ENCODE measurements at regions not wholly inside any gene's neighbourhood (a gene's known extent, or its start where the extent isn't known, plus 50 kb on each side); places are given as distances from the start of the nearest gene placed in this dataset.
A peak's percentile ranks its signal among the peaks of the same experiment; 100 is the strongest.
"Not testable (repeated sequence)": the region's sequence is repeated elsewhere in the genome, so short reads cannot be mapped to it uniquely, and the experiment has no call there.

DNA sequence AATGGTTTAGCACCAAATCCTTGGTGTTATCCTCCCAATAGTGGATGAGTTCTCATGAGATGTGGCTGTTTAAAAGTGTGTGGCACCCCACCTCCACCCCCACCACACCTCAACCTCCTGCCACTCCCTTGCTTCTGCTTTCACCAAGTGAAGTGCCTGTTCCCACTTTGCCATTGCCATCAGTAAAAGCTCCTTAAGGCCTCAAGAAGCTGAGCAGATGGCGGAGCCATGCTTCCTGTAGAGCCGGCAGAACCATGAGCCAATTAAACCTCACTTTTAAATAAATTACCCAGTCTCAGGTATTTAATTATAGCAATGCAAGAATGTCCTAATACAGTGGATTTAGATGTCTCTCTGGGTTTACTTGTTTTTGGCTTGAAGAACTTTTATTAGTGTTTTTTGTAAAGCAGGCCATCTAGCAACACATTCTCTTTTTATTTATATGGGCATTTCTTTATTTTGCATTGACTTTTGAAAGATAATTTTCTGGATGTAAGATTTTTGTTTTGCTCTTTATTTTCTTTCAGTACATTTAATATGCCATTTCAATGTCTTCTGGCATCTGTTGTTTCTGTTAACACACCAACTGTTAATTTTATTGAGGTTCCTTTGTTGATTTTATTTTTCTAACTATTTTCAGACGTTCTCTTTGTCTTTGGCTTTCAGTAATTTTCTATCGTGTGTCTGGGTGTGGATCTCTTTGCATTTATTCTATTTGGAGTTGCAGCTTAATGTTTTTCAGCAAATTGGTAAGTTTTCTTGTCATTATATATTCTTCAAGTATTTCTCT, 724.5 kb upstream of the CNTN5 start:
- Histone ChIP-seq H3K27ac (ENCODE audit: low read depth, low read length) (no peak overlapping the region), H3K4me3 (ENCODE audit: low read depth, low read length) (no peak overlapping the region), H3K4me1 (ENCODE audit: control insufficient read depth, insufficient read depth, low read length) (no peaks in the 10 kb centered on the region), H3K36me3 (ENCODE audit: control insufficient read depth, insufficient read depth, low read length) (no peaks in the 10 kb centered on the region), H3K9me3 (ENCODE audit: control insufficient read depth, insufficient read depth, low read length) (no peaks in the 10 kb centered on the region), H3K27me3 (ENCODE audit: control insufficient read depth, insufficient read depth, low read length) (no peaks in the 10 kb centered on the region)
- DNase-seq (ENCODE audit: low read depth in 4 of 6, low spot score in 6 of 6) = peak in 2 of 6 donors; percentile 24 to 75
- no CpG with 5 or more reads among the region's 4 CpGs for WGBS (ENCODE audit: insufficient coverage)

GRCh38 chr11:98300719-98301118, 720.0 kb upstream of the CNTN5 start:
- no peaks in the 10 kb centered on the region for H3K36me3 ChIP-seq (ENCODE audit: control insufficient read depth, insufficient read depth, low read length)
- no peak overlapping the region for H3K27ac ChIP-seq (ENCODE audit: low read depth, low read length)
- no peaks in the 10 kb centered on the region for H3K27me3 ChIP-seq (ENCODE audit: control insufficient read depth, insufficient read depth, low read length)
- H3K4me1 ChIP-seq (ENCODE audit: control insufficient read depth, insufficient read depth, low read length) = no peaks in the 10 kb centered on the region
- no peaks in the 10 kb centered on the region for H3K9me3 ChIP-seq (ENCODE audit: control insufficient read depth, insufficient read depth, low read length)
- WGBS (ENCODE audit: insufficient coverage) = 94% methylated on average over 2 of the region's 3 CpGs
- no peak for DNase-seq (ENCODE audit: low read depth in 4 of 6, low spot score in 6 of 6)
- H3K4me3 ChIP-seq (ENCODE audit: low read depth, low read length) = no peak overlapping the region

- no peaks in the 10 kb centered on the region for H3K36me3 ChIP-seq (ENCODE audit: control insufficient read depth, insufficient read depth, low read length)
- no peaks in the 10 kb centered on the region for H3K27me3 ChIP-seq (ENCODE audit: control insufficient read depth, insufficient read depth, low read length)
- no peaks in the 10 kb centered on the region for H3K4me1 ChIP-seq (ENCODE audit: control insufficient read depth, insufficient read depth, low read length)
- H3K9me3 ChIP-seq (ENCODE audit: control insufficient read depth, insufficient read depth, low read length) = no peaks in the 10 kb centered on the region
- no CpG with 5 or more reads among the region's 1 CpG for WGBS (ENCODE audit: insufficient coverage)
- H3K4me3 ChIP-seq (ENCODE audit: low read depth, low read length) = no peak overlapping the region
- DNase-seq (ENCODE audit: low read depth in 4 of 6, low spot score in 6 of 6) = no peak
- no peak overlapping the region for H3K27ac ChIP-seq (ENCODE audit: low read depth, low read length)
Measured at GRCh38 chr11:98307827-98308491, 712.8 kb upstream of the CNTN5 start.

- DNase-seq (ENCODE audit: low read depth in 4 of 6, low spot score in 6 of 6); H3K27ac ChIP-seq (ENCODE audit: low read depth, low read length): not testable (repeated sequence)
- WGBS (ENCODE audit: insufficient coverage) = 87% methylated on average over 9 of the region's 12 CpGs
Measured at GRCh38 chr11:98330306-98330705, 690.4 kb upstream of the CNTN5 start.

DNA sequence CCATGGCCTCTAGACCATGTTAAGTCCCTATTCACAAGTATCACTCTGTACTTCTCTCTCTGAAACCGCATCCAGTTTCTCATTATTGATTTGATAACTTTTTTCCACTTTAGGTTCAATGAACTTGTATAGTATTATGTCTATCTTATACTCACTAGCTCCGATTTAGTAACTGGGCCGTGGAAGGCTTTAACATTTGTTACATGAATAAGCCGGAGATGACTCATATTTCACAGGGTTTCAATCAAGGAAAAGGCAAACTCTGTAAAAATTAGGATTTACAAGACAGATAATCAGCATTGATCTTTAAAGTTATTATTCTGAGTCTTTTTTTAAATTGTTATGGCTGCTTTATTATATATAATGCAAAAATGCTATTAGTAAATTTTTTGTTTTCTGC, 662.2 kb upstream of the CNTN5 start:
- H3K4me1 ChIP-seq (ENCODE audit: control insufficient read depth, insufficient read depth, low read length) = no peaks in the 10 kb centered on the region
- H3K4me3 ChIP-seq (ENCODE audit: low read depth, low read length) = no peak overlapping the region
- DNase-seq (ENCODE audit: low read depth in 4 of 6, low spot score in 6 of 6) = no peak
- no peaks in the 10 kb centered on the region for H3K9me3 ChIP-seq (ENCODE audit: control insufficient read depth, insufficient read depth, low read length)
- WGBS (ENCODE audit: insufficient coverage) = no CpG with 5 or more reads among the region's 4 CpGs
- H3K27me3 ChIP-seq (ENCODE audit: control insufficient read depth, insufficient read depth, low read length) = no peaks in the 10 kb centered on the region
- no peak overlapping the region for H3K27ac ChIP-seq (ENCODE audit: low read depth, low read length)
- no peaks in the 10 kb centered on the region for H3K36me3 ChIP-seq (ENCODE audit: control insufficient read depth, insufficient read depth, low read length)

More at GRCh38 chr11:98330306-98330705, 690.4 kb upstream of the CNTN5 start:
- not testable (repeated sequence) for H3K36me3 ChIP-seq (ENCODE audit: control insufficient read depth, insufficient read depth, low read length); H3K4me1 ChIP-seq (ENCODE audit: control insufficient read depth, insufficient read depth, low read length); H3K4me3 ChIP-seq (ENCODE audit: low read depth, low read length); H3K27me3 ChIP-seq (ENCODE audit: control insufficient read depth, insufficient read depth, low read length); H3K9me3 ChIP-seq (ENCODE audit: control insufficient read depth, insufficient read depth, low read length)

DNA sequence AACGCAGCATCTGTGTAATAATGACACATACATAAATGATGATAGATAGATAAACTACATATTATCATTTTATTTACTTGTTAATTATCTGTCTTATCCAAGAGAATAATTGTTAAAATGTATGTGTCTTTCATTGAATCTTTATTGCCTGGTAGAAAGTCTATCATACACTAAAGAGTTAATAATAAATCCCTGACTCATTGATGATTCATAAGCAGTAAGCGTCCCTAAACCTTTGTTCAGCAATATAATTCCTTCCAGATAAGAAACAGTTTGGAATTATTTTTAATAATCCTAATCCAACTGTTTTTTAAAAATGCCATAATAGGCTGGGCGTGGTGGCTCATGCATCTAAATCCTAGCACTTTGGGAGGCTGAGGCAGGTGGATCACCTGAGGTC, 655.6 kb upstream of the CNTN5 start:
- no peaks in the 10 kb centered on the region for H3K36me3 ChIP-seq (ENCODE audit: control insufficient read depth, insufficient read depth, low read length)
- no CpG with 5 or more reads among the region's 3 CpGs for WGBS (ENCODE audit: insufficient coverage)
- H3K9me3 ChIP-seq (ENCODE audit: control insufficient read depth, insufficient read depth, low read length) = no peaks in the 10 kb centered on the region
- H3K4me1 ChIP-seq (ENCODE audit: control insufficient read depth, insufficient read depth, low read length) = no peaks in the 10 kb centered on the region
- no peak overlapping the region for H3K27ac ChIP-seq (ENCODE audit: low read depth, low read length)
- no peaks in the 10 kb centered on the region for H3K27me3 ChIP-seq (ENCODE audit: control insufficient read depth, insufficient read depth, low read length)
- H3K4me3 ChIP-seq (ENCODE audit: low read depth, low read length) = no peak overlapping the region
- DNase-seq (ENCODE audit: low read depth in 4 of 6, low spot score in 6 of 6) = no peak

DNA sequence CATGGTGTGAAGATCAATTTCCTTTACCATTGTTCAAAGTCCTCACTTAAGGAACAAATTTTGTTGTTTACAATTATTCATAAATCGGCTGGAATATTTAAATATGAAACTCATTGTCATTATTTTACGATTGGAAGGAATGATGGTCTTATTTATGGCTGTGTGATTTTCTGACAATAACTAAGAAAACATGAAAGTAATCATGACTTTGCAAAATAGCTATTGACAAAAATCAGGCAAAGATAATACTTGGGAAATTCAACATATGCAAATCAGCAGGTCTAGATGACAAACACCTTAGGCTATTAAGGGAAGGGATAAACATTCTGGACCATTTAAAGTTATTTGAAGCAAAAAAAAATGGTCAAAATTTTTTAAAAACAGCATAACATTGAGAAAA, 654.8 kb upstream of the CNTN5 start:
- Histone ChIP-seq H3K4me1 (ENCODE audit: control insufficient read depth, insufficient read depth, low read length) (no peaks in the 10 kb centered on the region), H3K4me3 (ENCODE audit: low read depth, low read length) (no peak overlapping the region), H3K27me3 (ENCODE audit: control insufficient read depth, insufficient read depth, low read length) (no peaks in the 10 kb centered on the region), H3K36me3 (ENCODE audit: control insufficient read depth, insufficient read depth, low read length) (no peaks in the 10 kb centered on the region), H3K9me3 (ENCODE audit: control insufficient read depth, insufficient read depth, low read length) (no peaks in the 10 kb centered on the region), H3K27ac (ENCODE audit: low read depth, low read length) (no peak overlapping the region)
- no CpG with 5 or more reads among the region's 2 CpGs for WGBS (ENCODE audit: insufficient coverage)
- DNase-seq (ENCODE audit: low read depth in 4 of 6, low spot score in 6 of 6) = no peak

DNA sequence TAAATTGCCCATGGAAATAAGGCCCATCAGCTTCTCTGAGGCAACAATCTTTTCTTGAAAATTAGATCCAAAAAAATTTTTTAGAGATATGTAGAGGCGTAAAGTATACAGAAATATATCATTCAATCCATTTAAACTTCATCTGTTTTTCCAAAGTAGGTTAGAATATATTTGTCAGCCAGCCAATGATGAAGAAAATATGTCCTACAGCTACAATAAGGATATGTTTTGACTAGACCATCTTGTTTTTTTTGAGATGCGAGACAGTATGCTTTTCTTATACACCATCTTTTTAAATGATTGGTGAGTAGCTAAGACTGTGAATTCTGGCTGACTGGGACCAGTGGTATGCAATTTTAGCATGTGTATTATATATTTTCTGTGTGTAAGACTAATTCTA, 630.4 kb upstream of the CNTN5 start:
- no peaks in the 10 kb centered on the region for H3K9me3 ChIP-seq (ENCODE audit: control insufficient read depth, insufficient read depth, low read length)
- WGBS (ENCODE audit: insufficient coverage) = no CpG with 5 or more reads among the region's 2 CpGs
- no peaks in the 10 kb centered on the region for H3K27me3 ChIP-seq (ENCODE audit: control insufficient read depth, insufficient read depth, low read length)
- no peak overlapping the region for H3K4me3 ChIP-seq (ENCODE audit: low read depth, low read length)
- H3K27ac ChIP-seq (ENCODE audit: low read depth, low read length) = no peak overlapping the region
- no peaks in the 10 kb centered on the region for H3K36me3 ChIP-seq (ENCODE audit: control insufficient read depth, insufficient read depth, low read length)
- H3K4me1 ChIP-seq (ENCODE audit: control insufficient read depth, insufficient read depth, low read length) = no peaks in the 10 kb centered on the region
- peak in 1 of 6 donors; percentile 73 for DNase-seq (ENCODE audit: low read depth in 4 of 6, low spot score in 6 of 6)

GRCh38 chr11:98394500-98394899, 626.2 kb upstream of the CNTN5 start:
- H3K4me1 ChIP-seq (ENCODE audit: control insufficient read depth, insufficient read depth, low read length); H3K36me3 ChIP-seq (ENCODE audit: control insufficient read depth, insufficient read depth, low read length); DNase-seq (ENCODE audit: low read depth in 4 of 6, low spot score in 6 of 6); H3K4me3 ChIP-seq (ENCODE audit: low read depth, low read length); H3K27me3 ChIP-seq (ENCODE audit: control insufficient read depth, insufficient read depth, low read length); H3K9me3 ChIP-seq (ENCODE audit: control insufficient read depth, insufficient read depth, low read length); H3K27ac ChIP-seq (ENCODE audit: low read depth, low read length): not testable (repeated sequence)
- 97% methylated on average over 3 of the region's 4 CpGs for WGBS (ENCODE audit: insufficient coverage)

- Histone ChIP-seq H3K4me3 (ENCODE audit: low read depth, low read length) (no peak overlapping the region), H3K27ac (ENCODE audit: low read depth, low read length) (no peak overlapping the region), H3K9me3 (ENCODE audit: control insufficient read depth, insufficient read depth, low read length) (no peaks in the 10 kb centered on the region), H3K36me3 (ENCODE audit: control insufficient read depth, insufficient read depth, low read length) (no peaks in the 10 kb centered on the region), H3K4me1 (ENCODE audit: control insufficient read depth, insufficient read depth, low read length) (no peaks in the 10 kb centered on the region), H3K27me3 (ENCODE audit: control insufficient read depth, insufficient read depth, low read length) (no peaks in the 10 kb centered on the region)
- DNase-seq (ENCODE audit: low read depth in 4 of 6, low spot score in 6 of 6) = no peak
Measured at GRCh38 chr11:98398508-98398907, 622.2 kb upstream of the CNTN5 start.

All from spinal cord (tissue), 9 donors.